PC-9 (cell line): ENCODE measurements at regions not wholly inside any gene's neighbourhood (a gene's known extent, or its start where the extent isn't known, plus 50 kb on each side); places are given as distances from the start of the nearest gene placed in this dataset.

Source experiments
- CTCF ChIP-seq: fragments of 200-600 bp; sonication (generic); conservative IDR thresholded peaks from 2 replicates; pipeline ENCODE4 v1.6.1; 2017; ENCODE audit warnings: mixed run types, antibody characterized with exemption, mild to moderate bottlenecking, moderate library complexity
- EZH2 ChIP-seq: fragments of 200-600 bp; sonication (generic); IDR thresholded peaks from 2 replicates; pipeline ENCODE4 v1.8.0; 2017; ENCODE audit warnings: antibody characterized with exemption, low read depth

DNA sequence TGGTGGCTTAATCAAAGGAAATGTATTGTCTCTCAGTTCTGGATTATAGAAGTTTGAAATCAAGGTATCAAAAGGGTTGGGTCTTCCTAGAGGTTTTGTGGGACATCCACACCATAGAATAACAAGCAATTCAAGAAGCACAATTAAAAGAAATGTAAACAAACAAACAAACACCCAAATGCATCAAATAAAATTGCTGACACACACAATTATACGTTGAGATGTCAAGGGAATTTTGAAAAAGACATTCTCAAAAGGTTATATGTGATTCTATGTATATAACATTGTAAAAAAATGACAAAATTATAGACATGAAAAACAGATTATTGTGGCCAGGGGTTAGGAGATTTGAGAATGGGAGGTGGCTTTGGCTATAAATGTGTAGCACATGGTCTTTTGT lies 250.7 kb upstream of the AGA start:
- TF ChIP-seq EZH2 (no peak), CTCF (no peak)
